Panc1 (cell line): ENCODE measurements at regions not wholly inside any gene's neighbourhood (a gene's known extent, or its start where the extent isn't known, plus 50 kb on each side); places are given as distances from the start of the nearest gene placed in this dataset.

ENCODE experiments used
- ATAC-seq: fragments of 200-7000 bp; cut with Tn5 transposase; 2 replicates; pipeline ENCODE4 v1.9.1; 2020; ENCODE audit warnings: mild to moderate bottlenecking, moderate library complexity
- BruUV-seq: library from RNA; stranded (reverse); fragments of 400-500 nt; replicated peaks from 2 replicates; lab custom pipeline; 2021; lab: Mats Ljungman, UMichigan
- CTCF ChIA-PET: fragments of 300-600 bp; sonication (Branson Sonifier 250); formaldehyde crosslinking; loops from one replicate; lab custom pipeline; 2022; ENCODE audit warnings: antibody characterized with exemption; lab: Charles Lee
- POLR2A ChIA-PET: fragments of 300-600 bp; sonication (Branson Sonifier 250); formaldehyde crosslinking; loops from one replicate; lab custom pipeline; 2022; ENCODE audit warnings: antibody characterized with exemption; lab: Charles Lee
- DNase-seq: peaks from one replicate; pipeline ENCODE4 v3.0.0-alpha.2; 2010; ENCODE audit warnings: low read depth, low spot score
- H3K27ac ChIP-seq: 2 replicates; pipeline ENCODE4 v1.5.1; 2011; ENCODE audit warnings: mild to moderate bottlenecking, low read length, inconsistent platforms
- H3K27me3 ChIP-seq: fragments of 200-500 bp; sonication (Bioruptor generic); 2 replicates; pipeline ENCODE4 v1.6.0; 2014; ENCODE audit warnings: low read length, inconsistent platforms; ENCODE audit not compliant: control insufficient read depth, insufficient read depth
- H3K36me3 ChIP-seq: fragments of 200-500 bp; sonication (Bioruptor generic); 2 replicates; pipeline ENCODE4 v1.5.1; 2014; ENCODE audit warnings: inconsistent platforms, mild to moderate bottlenecking, low read length, moderate library complexity; ENCODE audit not compliant: control insufficient read depth, insufficient read depth
- H3K4me1 ChIP-seq: 2 replicates; pipeline ENCODE4 v1.5.1; 2011; ENCODE audit warnings: inconsistent platforms, mild to moderate bottlenecking, low read length, moderate library complexity; ENCODE audit not compliant: control insufficient read depth, insufficient read depth
- H3K4me3 ChIP-seq, 2 experiments: 2 replicates each; pipeline ENCODE4 v1.5.1; 2011 to 2012; ENCODE audit warnings: low read depth in 2 of 2, low read length in 2 of 2, mild to moderate bottlenecking in 2 of 2, inconsistent platforms in 1 of 2, moderate library complexity in 1 of 2
- H3K9me3 ChIP-seq: fragments of 200-500 bp; sonication (Bioruptor generic); 2 replicates; pipeline ENCODE4 v1.5.1; 2014; ENCODE audit warnings: low read depth, mild to moderate bottlenecking, inconsistent platforms, low read length, moderate library complexity; ENCODE audit not compliant: control insufficient read depth, insufficient read depth
- POLR2AphosphoS5 ChIP-seq: IDR thresholded peaks from 2 replicates; pipeline ENCODE4 v1.6.1; 2012; ENCODE audit warnings: mild to moderate bottlenecking, low read depth, low read length, moderate library complexity
- SIN3A ChIP-seq: IDR thresholded peaks from 2 replicates; pipeline ENCODE4 v1.6.1; 2012; ENCODE audit warnings: low read depth, mild to moderate bottlenecking, low read length, moderate library complexity, borderline replicate concordance; ENCODE audit not compliant: insufficient read depth
- TCF7L2 ChIP-seq: IDR thresholded peaks from 2 replicates; pipeline ENCODE4 v1.6.1; 2011; ENCODE audit warnings: mild to moderate bottlenecking, low read depth, low read length, inconsistent platforms
- in situ Hi-C: cut with HindIII; loops from 2 replicates; pipeline ENCODE4 v1.10.0; 2016; ENCODE audit warnings: low sequenced_read_pairs, low pct_unique_long_range_greater_than_20kb
- intact Hi-C: fragments of 100-400 bp; cut with micrococcal nuclease; formaldehyde crosslinking; loops from one replicate; pipeline ENCODE4 v1.10.0; 2022; ENCODE audit not compliant: unreplicated experiment
- TF ChIP-seq, protein P1 (sequence below), 2 experiments: IDR thresholded peaks; 2 replicates each; pipeline ENCODE4 v1.6.1; 2011 to 2012; ENCODE audit warnings: low read depth in 2 of 2, control low read depth in 1 of 2, low read length in 1 of 2, mild to moderate bottlenecking in 1 of 2, moderate library complexity in 1 of 2; ENCODE audit not compliant: insufficient read depth in 1 of 2
- TF ChIP-seq, protein P2 (sequence below): fragments of 450-650 bp; IDR thresholded peaks from 2 replicates; pipeline ENCODE4 v1.5.1; 2017; ENCODE audit warnings: mild to moderate bottlenecking

DNA sequence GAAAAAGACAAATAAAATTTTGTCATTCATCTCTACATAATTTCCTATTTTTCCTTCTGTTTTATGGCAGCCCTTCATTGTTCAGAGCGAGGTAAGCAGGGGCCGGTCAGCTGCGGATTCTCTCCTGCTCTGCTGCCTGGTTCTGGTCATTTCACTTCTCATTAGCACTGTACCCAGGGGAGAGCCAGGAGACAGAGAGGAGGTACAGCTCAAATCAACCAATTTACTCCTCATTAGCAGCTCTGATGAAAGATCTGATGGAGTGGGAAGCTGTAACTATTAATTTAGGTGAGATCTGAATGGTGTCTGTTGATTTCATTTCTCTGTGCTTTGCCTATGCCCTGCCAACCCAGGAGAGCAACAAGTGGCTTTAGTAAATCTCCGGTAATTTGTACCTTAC is 241.5 kb upstream of the PFKP start:
- ChIA-PET CTCF (no interaction called here), POLR2A (no interaction called here)
- no peak for DNase-seq
- BruUV-seq = no TSS peak
- Histone ChIP-seq H3K27me3 (peaks cover 2% of the 10 kb centered on the region; the same call in 1 of the 2 replicates), H3K4me1 (no peaks in the 10 kb centered on the region), H3K27ac (no peak overlapping the region), H3K4me3 (no peak overlapping the region), H3K9me3 (no peaks in the 10 kb centered on the region), H3K36me3 (no peaks in the 10 kb centered on the region)
- intact Hi-C loops (no loop called here), in situ Hi-C loops (no loop called here)
- ATAC-seq = no peak
- TF ChIP-seq POLR2AphosphoS5 = no peak
- TF ChIP-seq, protein P1, sequence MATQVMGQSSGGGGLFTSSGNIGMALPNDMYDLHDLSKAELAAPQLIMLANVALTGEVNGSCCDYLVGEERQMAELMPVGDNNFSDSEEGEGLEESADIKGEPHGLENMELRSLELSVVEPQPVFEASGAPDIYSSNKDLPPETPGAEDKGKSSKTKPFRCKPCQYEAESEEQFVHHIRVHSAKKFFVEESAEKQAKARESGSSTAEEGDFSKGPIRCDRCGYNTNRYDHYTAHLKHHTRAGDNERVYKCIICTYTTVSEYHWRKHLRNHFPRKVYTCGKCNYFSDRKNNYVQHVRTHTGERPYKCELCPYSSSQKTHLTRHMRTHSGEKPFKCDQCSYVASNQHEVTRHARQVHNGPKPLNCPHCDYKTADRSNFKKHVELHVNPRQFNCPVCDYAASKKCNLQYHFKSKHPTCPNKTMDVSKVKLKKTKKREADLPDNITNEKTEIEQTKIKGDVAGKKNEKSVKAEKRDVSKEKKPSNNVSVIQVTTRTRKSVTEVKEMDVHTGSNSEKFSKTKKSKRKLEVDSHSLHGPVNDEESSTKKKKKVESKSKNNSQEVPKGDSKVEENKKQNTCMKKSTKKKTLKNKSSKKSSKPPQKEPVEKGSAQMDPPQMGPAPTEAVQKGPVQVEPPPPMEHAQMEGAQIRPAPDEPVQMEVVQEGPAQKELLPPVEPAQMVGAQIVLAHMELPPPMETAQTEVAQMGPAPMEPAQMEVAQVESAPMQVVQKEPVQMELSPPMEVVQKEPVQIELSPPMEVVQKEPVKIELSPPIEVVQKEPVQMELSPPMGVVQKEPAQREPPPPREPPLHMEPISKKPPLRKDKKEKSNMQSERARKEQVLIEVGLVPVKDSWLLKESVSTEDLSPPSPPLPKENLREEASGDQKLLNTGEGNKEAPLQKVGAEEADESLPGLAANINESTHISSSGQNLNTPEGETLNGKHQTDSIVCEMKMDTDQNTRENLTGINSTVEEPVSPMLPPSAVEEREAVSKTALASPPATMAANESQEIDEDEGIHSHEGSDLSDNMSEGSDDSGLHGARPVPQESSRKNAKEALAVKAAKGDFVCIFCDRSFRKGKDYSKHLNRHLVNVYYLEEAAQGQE (IDR thresholded peaks at IDR 0.05; ENCODE audit: insufficient read depth in 1 of 2, low read depth in 2 of 2, low read length in 1 of 2) = no peak
- TF ChIP-seq SIN3A = no peak
- no peak for TF ChIP-seq TCF7L2
- TF ChIP-seq, protein P2, sequence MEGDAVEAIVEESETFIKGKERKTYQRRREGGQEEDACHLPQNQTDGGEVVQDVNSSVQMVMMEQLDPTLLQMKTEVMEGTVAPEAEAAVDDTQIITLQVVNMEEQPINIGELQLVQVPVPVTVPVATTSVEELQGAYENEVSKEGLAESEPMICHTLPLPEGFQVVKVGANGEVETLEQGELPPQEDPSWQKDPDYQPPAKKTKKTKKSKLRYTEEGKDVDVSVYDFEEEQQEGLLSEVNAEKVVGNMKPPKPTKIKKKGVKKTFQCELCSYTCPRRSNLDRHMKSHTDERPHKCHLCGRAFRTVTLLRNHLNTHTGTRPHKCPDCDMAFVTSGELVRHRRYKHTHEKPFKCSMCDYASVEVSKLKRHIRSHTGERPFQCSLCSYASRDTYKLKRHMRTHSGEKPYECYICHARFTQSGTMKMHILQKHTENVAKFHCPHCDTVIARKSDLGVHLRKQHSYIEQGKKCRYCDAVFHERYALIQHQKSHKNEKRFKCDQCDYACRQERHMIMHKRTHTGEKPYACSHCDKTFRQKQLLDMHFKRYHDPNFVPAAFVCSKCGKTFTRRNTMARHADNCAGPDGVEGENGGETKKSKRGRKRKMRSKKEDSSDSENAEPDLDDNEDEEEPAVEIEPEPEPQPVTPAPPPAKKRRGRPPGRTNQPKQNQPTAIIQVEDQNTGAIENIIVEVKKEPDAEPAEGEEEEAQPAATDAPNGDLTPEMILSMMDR = no peak

DNA sequence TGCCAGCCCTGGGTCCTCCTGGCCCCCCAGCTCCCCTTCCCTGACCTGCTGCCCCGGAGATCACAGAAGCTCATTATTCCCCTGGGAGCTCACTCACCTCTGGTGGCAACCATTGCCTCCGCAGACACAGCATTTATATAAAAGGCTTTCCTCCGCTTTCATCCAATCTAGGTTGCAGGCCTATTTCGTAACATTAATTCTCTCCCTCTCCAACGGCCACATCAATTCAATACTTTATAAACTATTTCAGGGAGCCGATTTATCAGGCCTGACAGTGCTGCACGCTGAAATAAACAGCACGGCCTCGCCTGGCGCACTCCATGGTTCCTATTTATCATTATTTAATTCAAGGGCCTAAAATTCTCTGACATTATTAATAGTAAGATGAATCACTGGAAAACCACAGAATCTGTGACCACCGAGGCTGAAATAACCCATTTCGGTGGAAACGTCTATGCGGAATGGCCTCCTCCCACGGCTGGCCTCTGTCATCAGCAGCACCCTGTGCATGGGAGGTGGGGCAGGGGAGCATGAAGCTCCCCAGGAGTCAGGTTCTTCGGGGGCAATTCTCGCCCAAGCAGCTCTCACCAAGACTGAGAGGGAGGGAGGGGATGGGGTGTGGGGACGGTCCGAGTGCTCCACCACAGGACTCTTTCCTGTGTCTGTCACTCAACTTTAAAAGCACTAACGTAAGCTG is 249.3 kb upstream of the PFKP start:
- no peaks in the 10 kb centered on the region for H3K36me3 ChIP-seq
- H3K27me3 ChIP-seq = peaks cover 2% of the 10 kb centered on the region
- BruUV-seq = no TSS peak
- no peak for ATAC-seq
- in situ Hi-C loops = no loop called here
- no peak overlapping the region for H3K4me3 ChIP-seq
- no peaks in the 10 kb centered on the region for H3K4me1 ChIP-seq
- TF ChIP-seq, protein P2 = no peak
- TF ChIP-seq POLR2AphosphoS5 (no peak), TCF7L2 (no peak), SIN3A (no peak)
- TF ChIP-seq, protein P1 (IDR thresholded peaks at IDR 0.05; ENCODE audit: insufficient read depth in 1 of 2, low read depth in 2 of 2, low read length in 1 of 2) = no peak
- POLR2A ChIA-PET = no interaction called here
- no peak for DNase-seq
- no peaks in the 10 kb centered on the region for H3K9me3 ChIP-seq
- no peak overlapping the region for H3K27ac ChIP-seq
- intact Hi-C loops = no loop called here
- CTCF ChIA-PET = no interaction called here
